Endothelial cell of umbilical vein (primary cell): ENCODE measurements at regions not wholly inside any gene's neighbourhood (a gene's known extent, or its start where the extent isn't known, plus 50 kb on each side); places are given as distances from the start of the nearest gene placed in this dataset.

Experiments
- EZH2 ChIP-seq: IDR thresholded peaks from 2 replicates; pipeline ENCODE4 v1.6.1; 2012; ENCODE audit warnings: borderline replicate concordance, low read depth, mild to moderate bottlenecking, moderate library complexity, low read length, inconsistent platforms; ENCODE audit not compliant: severe bottlenecking
- FOS ChIP-seq: IDR thresholded peaks from 2 replicates; pipeline ENCODE4 v1.6.1; 2011; ENCODE audit warnings: mild to moderate bottlenecking, low read length, moderate library complexity, borderline replicate concordance; ENCODE audit not compliant: insufficient read depth
- JUN ChIP-seq: IDR thresholded peaks from 2 replicates; pipeline ENCODE4 v1.6.1; 2011; ENCODE audit warnings: borderline replicate concordance, low read depth; ENCODE audit not compliant: insufficient read length, insufficient read depth
- MYC ChIP-seq: IDR thresholded peaks from one replicate; pipeline ENCODE4 v1.6.1; 2011; ENCODE audit warnings: mild to moderate bottlenecking, low read depth, low read length
- POLR2A ChIP-seq: IDR thresholded peaks from 2 replicates; pipeline ENCODE4 v1.6.1; 2012; ENCODE audit warnings: low read depth, mild to moderate bottlenecking, control low read depth, low read length
- POLR2AphosphoS5 ChIP-seq: IDR thresholded peaks from 2 replicates; pipeline ENCODE4 v1.6.1; 2012; ENCODE audit warnings: low read depth, mild to moderate bottlenecking, control low read depth, low read length, moderate library complexity; ENCODE audit not compliant: insufficient read depth
- TF ChIP-seq, protein P1 (sequence below): IDR thresholded peaks from 2 replicates; pipeline ENCODE4 v1.6.1; 2011; ENCODE audit not compliant: insufficient read depth, insufficient read length
- TF ChIP-seq, protein P2 (sequence below), 2 donors: IDR thresholded peaks; 1 replicate in 1 of 2; 2 replicates in 1 of 2; pipeline ENCODE4 v1.5.1; 2011; ENCODE audit warnings: low read length in 2 of 2, mild to moderate bottlenecking in 2 of 2, moderate library complexity in 2 of 2, control low read depth in 1 of 2, inconsistent platforms in 1 of 2, low read depth in 1 of 2; ENCODE audit not compliant: insufficient read depth in 1 of 2; ENCODE audit errors: extremely low read depth in 1 of 2

DNA sequence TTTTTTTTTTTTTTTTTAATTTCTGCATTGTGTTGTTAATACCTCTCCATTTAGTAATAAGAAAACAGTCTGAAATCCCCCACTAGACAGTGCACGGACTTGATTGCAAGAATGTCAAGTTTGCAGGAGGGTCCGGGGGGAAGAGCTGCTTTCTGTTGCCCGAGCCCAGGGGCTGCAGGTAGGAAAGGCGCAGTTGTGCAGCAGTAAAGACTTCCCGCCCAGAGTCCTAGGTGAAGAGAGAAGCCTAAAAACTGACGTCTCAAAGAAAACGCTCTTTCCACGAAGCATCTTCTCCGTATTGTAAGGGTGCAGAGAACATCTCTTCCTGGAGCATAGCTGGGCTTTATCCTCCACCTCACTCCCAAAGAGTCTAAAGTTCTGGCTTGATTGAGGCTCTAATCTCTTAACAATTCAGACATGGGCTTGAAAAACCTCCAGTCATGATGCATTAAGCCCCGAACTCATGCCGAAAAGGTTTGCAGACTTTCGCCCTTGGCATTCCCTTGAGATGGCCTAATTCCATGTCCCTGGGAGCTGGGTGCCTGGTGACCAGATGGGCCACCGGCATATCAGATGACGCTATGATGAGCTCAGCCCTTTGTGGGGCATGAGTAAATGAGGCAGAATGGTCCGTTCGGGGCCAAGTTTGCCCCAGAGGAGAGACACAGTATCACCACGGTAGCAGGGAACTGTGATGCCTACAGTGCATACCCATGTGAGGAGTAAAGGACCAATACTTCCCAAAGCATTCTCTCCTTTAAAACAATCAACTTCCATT lies 436.2 kb upstream of the ZFHX3 start:
- TF ChIP-seq, protein P1, sequence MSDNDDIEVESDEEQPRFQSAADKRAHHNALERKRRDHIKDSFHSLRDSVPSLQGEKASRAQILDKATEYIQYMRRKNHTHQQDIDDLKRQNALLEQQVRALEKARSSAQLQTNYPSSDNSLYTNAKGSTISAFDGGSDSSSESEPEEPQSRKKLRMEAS, result no peak
- no peak for TF ChIP-seq POLR2A
- TF ChIP-seq, protein P2, sequence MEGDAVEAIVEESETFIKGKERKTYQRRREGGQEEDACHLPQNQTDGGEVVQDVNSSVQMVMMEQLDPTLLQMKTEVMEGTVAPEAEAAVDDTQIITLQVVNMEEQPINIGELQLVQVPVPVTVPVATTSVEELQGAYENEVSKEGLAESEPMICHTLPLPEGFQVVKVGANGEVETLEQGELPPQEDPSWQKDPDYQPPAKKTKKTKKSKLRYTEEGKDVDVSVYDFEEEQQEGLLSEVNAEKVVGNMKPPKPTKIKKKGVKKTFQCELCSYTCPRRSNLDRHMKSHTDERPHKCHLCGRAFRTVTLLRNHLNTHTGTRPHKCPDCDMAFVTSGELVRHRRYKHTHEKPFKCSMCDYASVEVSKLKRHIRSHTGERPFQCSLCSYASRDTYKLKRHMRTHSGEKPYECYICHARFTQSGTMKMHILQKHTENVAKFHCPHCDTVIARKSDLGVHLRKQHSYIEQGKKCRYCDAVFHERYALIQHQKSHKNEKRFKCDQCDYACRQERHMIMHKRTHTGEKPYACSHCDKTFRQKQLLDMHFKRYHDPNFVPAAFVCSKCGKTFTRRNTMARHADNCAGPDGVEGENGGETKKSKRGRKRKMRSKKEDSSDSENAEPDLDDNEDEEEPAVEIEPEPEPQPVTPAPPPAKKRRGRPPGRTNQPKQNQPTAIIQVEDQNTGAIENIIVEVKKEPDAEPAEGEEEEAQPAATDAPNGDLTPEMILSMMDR (IDR thresholded peaks at IDR 0.05; ENCODE audit: extremely low read depth in 1 of 2, insufficient read depth in 1 of 2, low read depth in 1 of 2, low read length in 2 of 2), result no peak
- TF ChIP-seq POLR2AphosphoS5, result no peak
- TF ChIP-seq EZH2, result no peak
- no peak for TF ChIP-seq FOS
- no peak for TF ChIP-seq JUN
- no peak for TF ChIP-seq MYC
